HG03159 (cell line): ENCODE measurements at regions not wholly inside any gene's neighbourhood (a gene's known extent, or its start where the extent isn't known, plus 50 kb on each side); places are given as distances from the start of the nearest gene placed in this dataset.

Experiments used
- ATAC-seq: cut with Tn5 transposase; IDR thresholded peaks from one replicate; pipeline ENCODE4 v1.9.1; 2021; ENCODE audit warnings: mild to moderate bottlenecking, moderate library complexity; ENCODE audit not compliant: unreplicated experiment

DNA sequence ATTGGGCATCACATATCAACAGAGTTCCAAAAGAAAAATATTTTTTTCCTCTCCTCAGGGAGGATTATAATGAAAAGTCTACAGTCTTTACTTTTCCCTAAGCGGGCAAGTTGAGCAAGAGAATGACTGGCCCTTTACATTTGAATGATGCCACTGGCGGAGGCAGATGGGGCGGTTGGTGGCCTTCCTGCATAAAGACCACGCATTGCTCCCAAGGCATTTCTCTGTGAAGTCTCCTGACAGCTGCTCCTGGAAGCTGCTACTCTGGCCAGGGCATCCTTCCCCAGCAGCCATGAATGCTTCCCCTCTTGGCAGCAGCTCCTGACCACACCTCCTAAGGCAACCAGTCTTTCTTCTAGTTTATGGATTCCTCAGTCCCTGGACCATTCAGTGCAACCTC lies 161.1 kb upstream of the RRP15 start:
- ATAC-seq, result no peak

DNA sequence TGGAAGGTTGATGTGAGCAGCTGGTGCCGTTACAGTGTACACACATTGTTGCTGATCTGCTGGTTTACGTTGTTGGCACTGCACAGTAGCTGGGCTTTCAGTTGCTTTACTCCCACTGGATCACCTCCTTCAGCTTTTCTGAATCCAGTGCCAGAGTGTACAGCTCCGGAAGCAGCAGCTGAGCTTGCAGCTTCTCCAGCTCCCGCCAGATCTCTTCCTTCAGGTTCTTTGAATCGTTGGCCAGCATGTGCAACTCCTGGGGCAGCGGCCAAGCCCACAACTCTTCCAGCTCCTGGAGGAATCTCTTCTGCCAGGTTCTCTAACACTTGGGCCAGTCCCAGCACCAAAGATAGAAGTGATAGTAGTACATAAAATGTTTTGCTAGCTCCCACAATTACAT lies 149.7 kb upstream of the RRP15 start:
- ATAC-seq, result no peak

DNA sequence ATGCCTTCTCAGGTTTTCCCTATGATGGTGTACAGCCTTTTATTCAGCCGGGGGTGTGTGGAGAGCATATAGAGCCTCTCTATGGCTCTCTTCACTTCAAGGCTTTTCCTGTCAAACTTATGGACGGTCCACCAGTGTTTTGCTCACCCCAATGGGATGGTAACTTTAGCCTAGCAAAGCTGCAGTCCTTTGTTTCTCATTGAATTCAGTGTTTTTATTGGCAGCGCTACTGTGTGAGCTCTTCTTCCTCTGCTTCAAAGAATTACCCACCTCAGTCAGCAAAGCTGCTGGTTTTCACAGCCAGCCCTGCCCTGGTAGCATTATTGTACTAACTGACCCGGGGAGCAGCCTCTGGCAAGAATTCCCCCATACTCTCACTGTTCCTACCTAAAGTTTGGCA lies 145.3 kb upstream of the RRP15 start:
- ATAC-seq, result no peak

DNA sequence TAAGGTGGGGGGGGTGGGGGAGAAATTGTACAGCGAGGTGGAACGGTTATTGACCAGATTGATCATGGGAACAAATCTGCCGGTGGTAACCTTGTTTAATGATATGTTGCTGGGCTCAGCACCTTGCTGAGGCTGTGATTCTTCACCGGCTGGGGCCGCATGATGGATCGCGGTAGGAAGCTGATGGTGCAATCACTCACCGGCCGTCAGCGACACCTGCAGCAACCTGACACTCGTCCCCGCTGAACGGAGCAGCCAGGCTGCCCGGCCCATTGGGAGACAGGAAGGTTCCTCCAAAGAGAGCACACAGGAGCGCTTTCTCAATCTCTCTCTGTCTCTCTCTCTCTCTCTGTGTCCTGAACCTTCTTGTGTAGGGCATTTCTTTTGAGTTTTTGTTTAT lies 128.5 kb upstream of the RRP15 start:
- ATAC-seq, result no peak

DNA sequence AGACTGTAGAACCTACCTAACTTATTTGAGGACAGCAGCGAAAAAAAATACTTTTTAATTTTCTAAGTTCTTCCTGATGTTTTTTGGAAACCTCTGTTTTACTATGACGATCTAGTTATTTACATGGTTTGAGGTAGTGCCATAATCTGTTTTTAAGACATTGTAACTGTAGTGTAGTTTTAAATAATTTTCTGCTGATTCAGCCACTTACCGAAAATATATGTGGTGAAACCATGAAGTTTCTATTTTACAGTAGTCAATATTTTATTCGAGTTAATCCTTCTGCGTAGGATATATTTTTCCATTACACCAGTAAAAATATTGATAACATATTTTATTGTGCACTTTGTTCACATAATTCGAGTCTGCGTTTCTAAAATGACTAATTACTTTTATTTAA lies 121.7 kb upstream of the RRP15 start:
- ATAC-seq, result no peak

GRCh38 chr1:218164111-218164929 lies 120.8 kb upstream of the RRP15 start:
- peak; percentile 49 for ATAC-seq

DNA sequence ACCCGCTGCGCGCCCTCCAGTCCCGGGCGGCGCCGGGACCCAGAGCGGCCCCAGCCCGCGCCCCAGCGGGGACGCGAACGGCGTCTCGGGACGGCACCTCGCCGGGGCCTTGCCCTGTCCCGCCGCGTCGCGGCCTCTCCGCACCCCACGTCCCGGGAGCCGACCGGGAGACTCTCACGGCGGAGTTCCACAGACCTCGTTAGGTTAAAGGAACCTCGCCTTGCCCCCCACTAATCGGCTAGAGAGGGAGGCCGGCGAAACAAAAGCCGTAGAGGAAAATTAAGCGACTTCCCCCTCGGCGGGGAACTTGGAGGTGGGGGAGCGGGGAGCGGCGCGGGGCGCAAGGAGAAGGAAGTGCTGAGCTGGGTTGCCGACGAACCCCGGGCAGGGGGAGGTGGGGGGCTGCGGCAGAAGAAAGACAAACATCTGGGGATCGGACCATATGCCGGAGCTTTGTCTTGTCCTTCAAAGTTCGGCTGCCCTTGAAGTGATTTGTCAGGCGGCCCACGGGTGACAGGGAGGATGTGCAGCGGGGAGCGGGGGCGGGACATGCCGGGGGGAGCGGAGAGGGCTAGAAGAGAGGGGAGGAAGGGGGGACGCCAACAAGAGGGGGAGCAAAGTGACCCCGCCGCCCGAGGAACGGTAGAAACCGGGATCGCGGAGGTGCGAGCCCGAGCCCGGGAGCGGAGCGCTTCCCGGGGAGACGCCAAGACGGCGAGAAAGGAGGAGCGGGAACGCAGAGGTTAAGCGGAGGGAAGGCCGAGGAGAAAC lies 120.0 kb upstream of the RRP15 start:
- peak; percentile 47 for ATAC-seq

GRCh38 chr1:218165701-218166114 lies 119.4 kb upstream of the RRP15 start:
- no peak for ATAC-seq

- ATAC-seq, result no peak
These were observed 118.7 kb upstream of the RRP15 start for GRCh38 chr1:218166268-218166945.

DNA sequence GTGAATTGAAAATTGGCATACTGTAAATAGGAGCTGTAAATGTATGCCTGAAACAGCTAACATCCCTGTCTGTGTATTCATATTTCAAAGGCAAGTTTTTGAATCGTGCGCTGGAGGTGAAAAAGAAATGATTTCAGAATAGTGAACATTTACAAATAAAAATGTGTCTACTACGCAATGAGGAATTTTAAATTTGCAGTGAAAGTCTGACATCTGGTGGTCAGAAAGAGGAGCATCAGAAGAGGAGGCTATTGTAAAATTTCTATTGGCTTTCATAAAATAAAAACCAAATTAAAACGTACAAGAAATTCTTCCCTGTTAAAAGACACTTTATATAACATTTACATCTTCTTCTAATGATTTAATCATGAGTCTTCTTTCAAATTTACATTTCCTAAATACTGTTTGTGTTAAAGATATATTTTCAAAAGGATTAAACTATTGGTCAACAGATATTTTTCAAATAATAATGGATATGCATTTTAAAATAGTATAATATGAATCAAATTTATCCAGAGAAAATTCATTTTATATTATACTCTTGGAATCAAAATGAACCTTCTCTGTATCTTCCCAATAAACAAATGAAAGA lies 113.7 kb upstream of the RRP15 start:
- ATAC-seq, result peak; percentile 75

- no peak for ATAC-seq
These were observed 102.6 kb upstream of the RRP15 start for GRCh38 chr1:218182455-218182854.

- no peak for ATAC-seq
These were observed 84.1 kb upstream of the RRP15 start for GRCh38 chr1:218200979-218201378.

- no peak for ATAC-seq
These were observed 83.5 kb upstream of the RRP15 start for GRCh38 chr1:218201601-218202000.

DNA sequence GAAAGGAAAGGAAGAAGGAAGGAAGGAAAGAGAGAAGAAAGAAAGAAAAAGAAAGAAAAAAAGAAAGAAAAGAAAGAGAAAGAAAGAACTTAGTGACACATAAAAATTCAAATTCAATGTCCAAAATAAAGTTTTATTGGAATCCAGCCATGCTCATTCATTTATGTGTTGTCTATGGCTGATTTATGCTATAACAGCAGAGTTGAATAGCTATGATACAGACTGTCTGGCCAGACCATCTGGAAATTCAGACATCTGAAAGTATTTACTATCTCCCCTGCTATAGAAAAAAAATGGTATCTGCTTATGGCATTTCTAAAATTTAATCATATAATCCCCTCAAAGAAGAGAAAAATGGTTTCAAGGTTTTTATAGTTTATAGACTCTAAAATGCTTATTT lies 79.4 kb upstream of the RRP15 start:
- ATAC-seq, result no peak

DNA sequence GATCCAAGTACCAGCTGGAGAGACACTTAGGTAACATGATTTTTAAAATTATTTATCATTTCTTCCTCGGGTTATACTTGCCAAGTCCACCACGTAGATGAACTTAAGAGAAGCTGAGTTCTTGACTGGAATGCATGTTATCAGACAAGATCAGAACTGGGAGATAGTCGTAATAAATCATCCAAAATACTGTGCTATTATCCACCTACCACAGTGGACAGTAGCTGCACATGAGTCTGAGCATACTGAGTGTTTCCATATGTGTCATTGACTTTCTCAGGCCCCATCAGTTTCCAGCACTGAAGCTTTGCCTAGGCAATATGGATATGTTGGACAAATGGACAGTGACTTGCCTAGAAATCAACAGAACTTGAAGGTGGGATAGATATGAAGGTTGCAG lies 77.9 kb upstream of the RRP15 start:
- ATAC-seq, result no peak

DNA sequence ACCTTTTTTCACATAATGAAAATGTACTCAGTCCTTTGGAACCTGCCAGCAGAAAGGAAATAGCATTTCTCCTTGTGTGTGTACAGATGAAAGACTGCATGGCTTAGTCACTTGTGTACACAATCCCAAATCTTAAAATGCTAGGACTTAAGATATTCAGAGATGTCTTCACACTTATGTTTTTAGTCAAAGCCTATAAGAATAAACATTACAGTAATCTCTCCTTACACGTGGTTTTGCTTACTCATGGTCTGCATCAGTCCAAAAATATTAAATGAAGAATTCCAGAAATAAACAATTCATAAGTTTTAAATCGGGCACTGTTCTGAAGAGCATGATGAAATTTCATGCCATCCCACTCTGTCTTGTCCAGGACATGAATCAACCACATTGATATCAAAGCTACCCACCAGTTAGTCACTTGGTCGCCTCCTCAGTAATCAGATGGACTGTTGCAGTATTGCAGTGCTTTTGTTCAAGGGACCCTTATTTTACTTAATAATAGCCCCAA lies 75.7 kb upstream of the RRP15 start:
- ATAC-seq, result no peak

- no peak for ATAC-seq
These were observed 73.9 kb upstream of the RRP15 start for GRCh38 chr1:218211241-218211640.

DNA sequence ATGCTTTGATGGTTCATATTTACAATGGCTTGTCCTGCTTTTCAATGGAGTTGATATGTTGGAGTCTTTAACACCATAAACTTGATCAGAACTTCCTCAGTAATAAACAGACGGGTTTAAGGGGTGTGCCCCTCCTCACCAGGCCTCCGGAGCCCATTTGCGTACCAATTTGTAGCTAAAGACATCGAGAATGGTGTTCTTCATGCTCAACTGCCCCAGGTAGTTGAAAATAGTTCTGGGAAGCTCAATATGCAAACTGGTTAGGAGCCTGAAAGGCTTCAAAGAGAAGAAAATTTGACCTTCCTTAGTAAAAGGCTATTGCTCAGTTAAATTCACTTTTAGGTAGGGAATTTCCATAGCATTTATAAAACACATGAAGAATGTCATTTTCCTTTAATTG lies 68.1 kb upstream of the RRP15 start:
- no peak for ATAC-seq

GRCh38 chr1:218219460-218219859 lies 65.6 kb upstream of the RRP15 start:
- ATAC-seq, result no peak

- ATAC-seq, result no peak
These were observed 61.0 kb upstream of the RRP15 start for GRCh38 chr1:218224101-218224500.

- no peak for ATAC-seq
These were observed 59.1 kb upstream of the RRP15 start for GRCh38 chr1:218226005-218226404.
